ENCODE measurements at regions not wholly inside any gene's neighbourhood (a gene's known extent, or its start where the extent isn't known, plus 50 kb on each side); places are given as distances from the start of the nearest gene placed in this dataset.

- no peak overlapping the region for H3K4me3 ChIP-seq (ENCODE audit: low read depth, low read length)
- no peaks in the 10 kb centered on the region for H3K9me3 ChIP-seq (ENCODE audit: control insufficient read depth, insufficient read depth, low read depth, low read length)
- no peak overlapping the region for H3K27ac ChIP-seq (ENCODE audit: extremely low read depth, low read depth, low read length)
- H3K36me3 ChIP-seq (ENCODE audit: control insufficient read depth in 2 of 2, insufficient read depth in 1 of 2, low read length in 2 of 2), result no peaks in the 10 kb centered on the region
- ChIA-PET CTCF (no interaction called here), POLR2A (no interaction called here)
- TF ChIP-seq ZNF596 (tag by site-specific recombination; IDR thresholded peaks at IDR 0.05) (no peak), ZNF571 (tag by site-specific recombination; IDR thresholded peaks at IDR 0.05) (no peak), ZNF707 (tag by site-specific recombination; IDR thresholded peaks at IDR 0.05) (no peak), KLF16 (tag by site-specific recombination; IDR thresholded peaks at IDR 0.05) (no peak), ZNF175 (tag by site-specific recombination; IDR thresholded peaks at IDR 0.05) (no peak), ZNF658 (tag by site-specific recombination; IDR thresholded peaks at IDR 0.05) (no peak), REST (tag by site-specific recombination; IDR thresholded peaks at IDR 0.05) (no peak), ZFP69B (tag by site-specific recombination; IDR thresholded peaks at IDR 0.05) (no peak), ZNF600 (tag by site-specific recombination; IDR thresholded peaks at IDR 0.05) (no peak), MYNN (tag by site-specific recombination; IDR thresholded peaks at IDR 0.05; ENCODE audit: borderline replicate concordance) (no peak), ZNF585B (tag by site-specific recombination; IDR thresholded peaks at IDR 0.05) (no peak), ZNF610 (tag by site-specific recombination; IDR thresholded peaks at IDR 0.05; ENCODE audit: borderline replicate concordance) (no peak), ELK4 (IDR thresholded peaks at IDR 0.05; ENCODE audit: borderline replicate concordance, low read depth, low read length) (no peak), ZNF174 (tag by site-specific recombination; IDR thresholded peaks at IDR 0.05) (no peak), ZNF302 (tag by site-specific recombination; IDR thresholded peaks at IDR 0.05; ENCODE audit: low read depth) (no peak)
- TF ChIP-seq, protein P1, sequence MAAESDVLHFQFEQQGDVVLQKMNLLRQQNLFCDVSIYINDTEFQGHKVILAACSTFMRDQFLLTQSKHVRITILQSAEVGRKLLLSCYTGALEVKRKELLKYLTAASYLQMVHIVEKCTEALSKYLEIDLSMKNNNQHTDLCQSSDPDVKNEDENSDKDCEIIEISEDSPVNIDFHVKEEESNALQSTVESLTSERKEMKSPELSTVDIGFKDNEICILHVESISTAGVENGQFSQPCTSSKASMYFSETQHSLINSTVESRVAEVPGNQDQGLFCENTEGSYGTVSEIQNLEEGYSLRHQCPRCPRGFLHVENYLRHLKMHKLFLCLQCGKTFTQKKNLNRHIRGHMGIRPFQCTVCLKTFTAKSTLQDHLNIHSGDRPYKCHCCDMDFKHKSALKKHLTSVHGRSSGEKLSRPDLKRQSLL (tag by site-specific recombination; IDR thresholded peaks at IDR 0.05), result no peak
- H3K4me1 ChIP-seq (ENCODE audit: control insufficient read depth, insufficient read depth, low read length), result no peaks in the 10 kb centered on the region
Measured at GRCh38 chr18:44466997-44467396, 213.7 kb upstream of the SETBP1 start.

- no peaks in the 10 kb centered on the region for H3K4me1 ChIP-seq (ENCODE audit: control insufficient read depth, insufficient read depth, low read length)
- H3K27ac ChIP-seq (ENCODE audit: extremely low read depth, low read depth, low read length), result no peak overlapping the region
- TF ChIP-seq ZNF692 (tag by site-specific recombination; IDR thresholded peaks at IDR 0.05) (no peak), ZNF530 (tag by site-specific recombination; IDR thresholded peaks at IDR 0.05; ENCODE audit: low read depth) (no peak), ZNF514 (tag by site-specific recombination; IDR thresholded peaks at IDR 0.05) (no peak)
- H3K36me3 ChIP-seq (ENCODE audit: control insufficient read depth in 2 of 2, insufficient read depth in 1 of 2, low read length in 2 of 2), result no peaks in the 10 kb centered on the region
- no peaks in the 10 kb centered on the region for H3K9me3 ChIP-seq (ENCODE audit: control insufficient read depth, insufficient read depth, low read depth, low read length)
- CTCF ChIA-PET, result no interaction called here
- no peak overlapping the region for H3K4me3 ChIP-seq (ENCODE audit: low read depth, low read length)
- POLR2A ChIA-PET, result no interaction called here
Measured at GRCh38 chr18:44467718-44468117, 213.0 kb upstream of the SETBP1 start.

All from HEK293 (cell line).